ENCODE measurements at regions not wholly inside any gene's neighbourhood (a gene's known extent, or its start where the extent isn't known, plus 50 kb on each side); places are given as distances from the start of the nearest gene placed in this dataset.
"Not testable (repeated sequence)": the region's sequence is repeated elsewhere in the genome, so short reads cannot be mapped to it uniquely, and the experiment has no call there.

DNA sequence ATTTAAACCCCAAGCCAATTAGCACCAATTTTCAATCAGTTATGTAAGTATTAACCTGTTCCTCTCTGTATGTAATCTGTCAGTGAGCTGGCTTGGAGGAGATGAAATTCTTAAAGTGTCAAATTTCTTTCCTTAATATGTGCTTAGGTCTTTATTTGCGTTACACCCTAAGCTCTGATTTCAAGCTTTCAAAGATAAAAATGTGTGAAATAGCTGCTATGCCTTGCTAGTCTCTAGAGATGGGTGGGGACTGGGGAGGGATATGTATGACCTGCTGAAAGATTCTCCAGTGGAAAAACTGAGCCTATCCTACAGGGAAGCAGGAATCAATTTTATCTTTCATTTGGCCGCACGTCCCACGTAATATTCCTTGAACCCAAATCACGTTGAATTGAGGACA is 264.5 kb downstream of the RND3 start:
- DNase-seq (ENCODE audit: insufficient read length, low spot score) (no peak), FAIRE-seq (no peak)

DNA sequence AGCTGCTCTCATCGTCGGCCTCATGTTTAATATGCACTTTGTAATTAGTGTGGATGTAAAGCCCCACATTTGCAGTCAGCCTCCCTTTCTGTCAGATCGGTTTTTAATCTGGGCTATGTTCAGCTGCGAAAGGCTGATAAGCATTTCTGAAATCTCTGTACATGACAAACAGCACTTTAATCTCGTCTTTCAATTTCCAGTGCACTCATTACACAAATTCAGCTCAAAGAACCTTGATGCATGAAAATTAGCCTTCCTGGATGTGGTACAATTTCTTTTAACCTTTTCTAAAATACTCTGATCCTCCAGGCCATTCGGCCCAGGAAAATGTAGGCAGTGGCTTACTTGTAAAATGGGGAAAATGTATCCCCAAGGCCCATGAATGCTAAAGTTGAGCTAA is 265.1 kb downstream of the RND3 start:
- DNase-seq (ENCODE audit: insufficient read length, low spot score) = no peak
- FAIRE-seq = no peak

DNA sequence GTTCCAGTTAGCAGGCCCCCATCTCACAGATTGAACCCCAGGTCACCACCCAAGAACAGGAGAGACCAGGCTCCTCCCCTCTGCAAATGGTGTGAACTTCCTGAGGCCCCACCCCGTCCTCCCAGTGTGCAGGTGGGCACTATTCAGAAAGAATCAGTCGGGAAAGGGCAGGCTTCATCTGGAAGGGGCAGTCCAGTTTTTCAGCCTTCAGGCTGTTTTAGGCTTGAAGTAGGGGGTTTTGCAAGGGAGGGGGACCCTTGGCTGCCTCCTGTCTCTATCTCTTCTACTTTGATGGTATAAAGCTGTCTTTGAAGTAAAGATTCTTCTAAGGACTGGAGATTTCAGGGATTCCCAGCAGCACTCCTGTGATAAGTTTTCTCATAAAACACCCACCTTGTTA is 267.6 kb downstream of the RND3 start:
- FAIRE-seq = no peak

DNA sequence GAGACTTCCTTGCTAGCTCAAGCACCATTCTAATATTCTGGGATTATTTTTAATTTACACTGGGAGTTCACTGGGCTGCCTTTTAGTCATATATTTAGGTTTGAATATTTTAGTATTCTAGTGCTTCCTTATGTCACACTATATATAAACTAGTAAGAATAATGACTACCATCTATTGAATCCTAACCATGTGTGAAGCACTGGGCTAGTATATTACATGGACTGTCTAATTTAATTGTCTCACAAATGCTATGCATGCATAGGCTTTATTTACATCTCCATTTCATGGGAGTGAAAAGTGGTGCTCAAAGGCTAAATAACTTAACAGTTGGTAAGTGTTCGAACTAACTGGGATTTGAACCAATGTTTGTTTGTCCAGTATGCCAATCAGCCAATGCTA is 272.4 kb downstream of the RND3 start:
- DNase-seq (ENCODE audit: insufficient read length, low spot score) = no peak
- no peak for FAIRE-seq

More for the DNA sequence above, 267.6 kb downstream of the RND3 start:
- no peak for DNase-seq (ENCODE audit: insufficient read length, low spot score)

DNA sequence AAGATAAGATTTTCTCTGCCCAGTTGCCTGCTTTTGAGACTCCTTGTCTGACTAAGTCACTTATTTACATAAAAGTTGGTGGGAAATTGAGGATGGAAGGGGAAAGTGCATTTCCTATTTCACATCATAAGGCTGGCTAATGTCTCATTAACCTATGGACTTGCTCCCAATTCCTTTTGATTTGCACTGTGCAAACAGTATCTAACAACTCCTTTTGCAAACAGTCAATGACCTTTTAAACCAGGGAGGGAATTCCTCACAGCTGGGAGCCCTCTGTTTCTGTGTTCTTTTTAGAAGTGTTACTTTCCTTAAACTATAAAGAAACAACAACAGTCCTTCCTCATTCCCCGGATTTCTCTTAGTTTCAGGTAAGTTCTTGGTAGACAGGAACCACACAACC is 272.8 kb downstream of the RND3 start:
- FAIRE-seq (no peak), DNase-seq (ENCODE audit: insufficient read length, low spot score) (no peak)

DNA sequence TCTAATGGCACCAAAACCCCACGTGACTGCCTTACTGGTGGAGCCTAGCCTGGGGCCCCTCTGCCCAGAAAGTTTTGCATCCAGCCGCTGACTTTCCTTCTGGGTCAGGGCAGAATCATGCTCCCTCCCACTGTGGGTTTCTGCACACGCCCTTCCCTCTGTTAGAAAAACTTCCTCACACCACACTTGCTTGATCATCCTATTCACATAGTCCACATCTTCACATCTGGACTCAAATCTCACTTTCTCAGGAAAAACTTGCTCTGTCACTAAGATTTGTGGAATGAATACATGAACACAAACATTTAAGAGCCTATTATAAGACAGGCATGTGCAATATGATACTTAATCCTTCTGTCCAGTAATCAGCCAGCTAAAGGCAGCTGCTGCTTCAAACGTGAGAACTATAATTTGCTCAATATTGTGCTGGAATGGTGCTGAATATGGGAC is 274.7 kb downstream of the RND3 start:
- no peak for FAIRE-seq
- no peak for DNase-seq (ENCODE audit: insufficient read length, low spot score)

DNA sequence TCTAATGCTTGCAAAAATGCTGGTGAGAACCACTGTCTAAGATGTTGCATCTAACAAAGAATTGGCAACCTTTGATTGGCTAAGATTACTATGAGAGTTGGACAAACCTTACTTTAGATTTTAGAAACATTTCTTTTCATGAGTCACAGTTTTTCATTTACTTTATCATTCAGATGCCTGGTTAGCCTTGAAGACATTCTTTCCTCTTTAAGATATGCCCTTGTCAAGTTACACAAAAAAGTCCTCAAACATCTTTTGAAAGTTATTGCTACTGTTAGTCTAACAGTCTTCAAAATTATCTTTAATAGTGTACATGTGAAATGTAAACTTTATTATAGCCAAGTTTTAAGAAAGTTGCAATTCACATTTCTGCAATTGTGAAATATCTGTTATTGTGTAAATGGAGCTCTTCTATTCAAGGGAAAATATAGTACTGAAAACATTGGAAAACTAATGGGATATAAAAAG is 276.3 kb downstream of the RND3 start:
- no peak for DNase-seq (ENCODE audit: insufficient read length, low spot score)
- FAIRE-seq = no peak

DNA sequence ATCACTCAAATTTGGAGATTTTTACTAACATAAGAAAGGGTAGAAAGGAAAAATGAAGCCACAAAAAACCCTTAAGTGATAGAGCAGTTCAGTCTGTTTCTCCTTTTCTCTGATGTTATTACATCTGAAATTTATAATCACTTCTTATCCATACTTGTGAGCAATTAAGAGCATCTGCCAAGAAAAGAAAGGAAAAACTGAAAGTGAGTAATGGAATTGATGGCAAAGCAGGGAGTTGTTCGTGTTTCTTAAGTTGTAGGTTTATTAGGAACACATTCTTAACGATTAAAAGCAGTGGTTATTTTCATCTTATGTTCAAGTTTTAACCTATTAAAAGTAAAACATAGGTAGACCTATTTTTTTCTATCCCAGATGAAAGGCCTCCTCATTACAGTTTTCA is 277.7 kb downstream of the RND3 start:
- DNase-seq (ENCODE audit: insufficient read length, low spot score) = no peak
- FAIRE-seq = no peak

DNA sequence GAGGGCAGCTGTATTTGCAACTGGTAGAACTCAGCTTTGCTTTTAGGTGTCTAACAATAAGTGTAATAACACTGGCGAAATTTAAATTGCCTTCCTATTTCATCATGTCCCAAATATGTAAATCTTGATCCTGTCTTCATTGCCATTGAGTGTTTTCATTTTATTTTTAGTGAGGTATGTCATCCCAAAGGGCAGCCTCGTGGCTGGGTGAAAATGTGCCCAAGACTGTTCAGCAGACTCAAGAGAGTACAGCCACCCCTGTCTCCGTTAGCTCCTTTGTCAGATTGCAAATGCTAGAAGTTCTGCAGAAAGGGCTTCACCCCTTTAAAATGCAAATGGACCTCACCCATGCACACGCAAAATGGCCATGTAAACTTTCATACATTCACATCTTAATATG is 278.8 kb downstream of the RND3 start:
- DNase-seq (ENCODE audit: insufficient read length, low spot score) (no peak), FAIRE-seq (no peak)

DNA sequence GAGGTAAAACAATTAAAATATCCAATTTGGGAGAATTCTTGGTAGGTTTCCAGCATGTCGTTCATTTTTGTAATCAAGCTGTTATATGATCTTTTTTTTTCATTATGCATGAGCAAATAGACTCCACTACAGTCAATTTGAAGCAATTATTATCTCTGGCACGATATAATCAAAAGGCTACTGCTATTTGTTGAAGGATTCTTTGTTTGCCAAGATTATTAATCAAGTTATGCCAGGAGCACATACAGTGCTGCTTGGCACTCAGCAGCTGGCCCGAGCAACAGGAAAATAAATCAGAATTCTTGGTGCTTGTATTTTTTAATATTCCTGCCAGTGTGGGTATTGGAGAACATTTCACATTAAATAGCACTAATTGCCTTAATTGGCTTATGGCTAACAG is 279.5 kb downstream of the RND3 start:
- DNase-seq (ENCODE audit: insufficient read length, low spot score) = no peak
- FAIRE-seq = no peak

DNA sequence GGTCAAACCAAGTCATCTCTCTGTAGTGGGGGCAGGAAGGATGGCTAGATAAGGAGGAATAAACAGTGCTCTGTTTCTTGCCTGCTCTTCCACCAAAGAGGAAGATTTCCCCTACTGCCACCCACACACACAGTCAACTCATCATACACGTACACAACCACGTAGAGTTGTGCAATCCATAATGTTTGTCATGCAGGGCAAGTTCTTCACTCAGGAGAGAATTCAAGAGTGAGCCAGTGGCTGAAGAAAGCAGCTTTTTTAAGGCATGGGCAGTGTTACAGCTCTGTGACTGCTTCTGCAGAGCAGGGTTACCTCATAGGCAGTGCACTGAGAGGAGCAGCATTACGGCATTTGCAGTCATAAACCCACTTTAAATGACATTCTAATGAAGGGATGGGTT is 283.0 kb downstream of the RND3 start:
- DNase-seq (ENCODE audit: insufficient read length, low spot score) = no peak

DNA sequence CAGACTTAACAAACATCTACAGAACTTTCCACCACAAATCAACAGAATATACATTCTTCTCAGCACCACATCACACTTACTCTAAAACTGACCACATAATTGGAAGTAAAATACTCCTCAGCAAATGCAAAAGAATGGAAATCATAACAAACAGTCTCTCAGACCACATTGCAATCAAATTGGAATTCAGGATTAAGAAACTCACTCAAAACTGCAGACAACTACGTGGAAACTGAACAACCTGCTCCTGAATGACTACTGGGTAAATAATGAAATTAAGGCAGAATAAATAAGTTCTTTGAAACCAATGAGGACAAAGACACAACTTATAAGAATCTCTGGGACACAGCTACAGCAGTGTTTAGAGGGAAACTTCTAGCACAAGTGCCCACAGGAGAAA is 292.7 kb downstream of the RND3 start:
- FAIRE-seq; DNase-seq (ENCODE audit: insufficient read length, low spot score): not testable (repeated sequence)

More for the DNA sequence above, 283.0 kb downstream of the RND3 start:
- no peak for FAIRE-seq

DNA sequence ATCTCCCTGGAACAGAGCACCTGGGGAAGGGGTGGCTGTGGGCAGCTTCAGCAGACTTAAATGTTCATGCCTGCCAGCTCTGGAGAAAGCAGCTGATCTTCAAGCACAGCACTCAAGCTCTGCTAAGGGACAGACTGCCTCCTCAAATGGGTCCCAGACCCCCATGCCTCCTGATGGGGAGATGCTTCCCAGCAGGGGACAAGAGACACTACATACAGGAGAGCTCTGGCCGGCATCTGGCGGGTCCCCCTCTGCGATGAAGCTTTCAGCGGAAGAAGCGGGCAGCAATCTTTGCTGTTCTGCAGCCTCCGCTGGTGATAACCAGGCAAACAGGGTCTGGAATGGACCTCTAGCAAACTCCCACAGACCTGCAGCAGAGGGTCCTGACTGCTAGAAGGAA is 294.8 kb downstream of the RND3 start:
- DNase-seq (ENCODE audit: insufficient read length, low spot score) (no peak), FAIRE-seq (no peak)

DNA sequence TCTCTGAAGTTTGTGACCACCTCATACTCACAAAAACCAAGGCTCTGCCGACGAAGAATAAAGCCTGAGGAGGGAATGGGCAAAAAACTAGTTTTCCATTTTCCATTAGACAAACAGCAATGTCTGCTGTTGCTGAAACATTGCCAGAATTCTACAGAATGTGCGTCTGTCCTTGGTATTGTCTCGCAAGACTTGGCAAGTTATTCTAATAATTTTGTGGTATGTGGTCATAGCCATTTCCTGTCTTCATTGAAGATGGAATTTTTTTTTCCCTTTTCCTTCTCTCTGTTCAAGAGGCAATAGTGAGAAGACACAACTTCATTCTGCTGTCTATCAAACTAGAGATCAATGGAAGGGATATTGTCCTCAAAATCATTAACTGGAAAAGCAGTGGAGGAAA is 296.1 kb downstream of the RND3 start:
- no peak for FAIRE-seq

DNA sequence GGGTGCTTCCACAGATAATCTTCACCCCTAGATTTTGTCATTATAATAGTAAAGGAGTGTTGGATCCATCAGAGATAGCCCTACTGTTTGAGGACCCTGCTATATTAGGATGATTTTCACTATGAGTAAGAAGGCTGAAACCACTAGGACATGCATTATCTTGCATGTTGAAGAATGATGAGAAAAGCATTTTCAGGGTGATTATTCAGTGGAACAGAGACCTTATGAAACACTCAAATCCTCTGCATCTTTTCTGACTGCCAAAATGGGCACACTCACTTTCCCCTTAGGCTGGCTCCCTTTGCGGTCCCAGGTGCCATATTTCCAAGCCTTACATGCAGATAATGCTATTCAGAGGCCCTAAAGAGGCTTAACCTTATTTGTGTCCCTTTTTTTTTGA is 296.9 kb downstream of the RND3 start:
- no peak for FAIRE-seq
- DNase-seq (ENCODE audit: insufficient read length, low spot score) = no peak

More for the DNA sequence above, 296.1 kb downstream of the RND3 start:
- DNase-seq (ENCODE audit: insufficient read length, low spot score) = no peak

DNA sequence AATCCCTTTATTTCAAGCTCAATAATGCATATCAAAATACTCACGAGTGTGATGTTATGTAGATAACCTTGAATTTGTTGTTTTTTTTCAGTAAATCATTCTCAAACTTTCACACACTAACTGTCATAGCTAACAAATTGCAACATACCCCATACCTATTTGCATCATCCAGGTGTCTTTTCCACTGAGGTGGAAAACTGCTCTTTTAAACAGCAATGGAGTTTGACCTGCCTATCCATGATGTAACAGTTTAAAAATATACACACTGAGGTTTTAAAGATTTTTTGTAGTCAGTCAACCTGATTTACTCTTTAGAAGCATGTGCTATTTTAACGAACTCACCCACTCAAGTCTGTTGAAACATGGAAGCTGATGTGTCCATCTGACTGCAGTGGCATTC is 298.7 kb downstream of the RND3 start:
- DNase-seq (ENCODE audit: insufficient read length, low spot score) (no peak), FAIRE-seq (no peak)

DNA sequence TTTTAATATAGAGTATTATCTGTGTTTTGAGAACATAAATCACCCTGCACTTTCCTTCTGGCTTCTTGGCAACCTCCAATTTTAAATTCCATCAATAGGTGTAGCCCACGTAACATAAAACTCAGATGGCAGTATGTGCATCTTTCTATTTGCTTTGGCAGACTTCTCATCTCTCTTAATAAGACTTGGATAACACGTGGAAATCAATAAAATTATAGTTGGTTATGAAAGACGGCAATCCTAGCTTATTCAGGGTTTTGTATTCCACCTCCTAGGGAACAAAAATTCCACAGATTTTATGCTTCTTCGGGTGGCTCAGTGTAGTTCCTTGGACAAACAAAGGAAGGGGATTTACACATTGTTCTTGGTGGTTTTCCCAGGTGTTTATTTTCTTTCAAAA is 299.3 kb downstream of the RND3 start:
- DNase-seq (ENCODE audit: insufficient read length, low spot score) = no peak
- no peak for FAIRE-seq

DNA sequence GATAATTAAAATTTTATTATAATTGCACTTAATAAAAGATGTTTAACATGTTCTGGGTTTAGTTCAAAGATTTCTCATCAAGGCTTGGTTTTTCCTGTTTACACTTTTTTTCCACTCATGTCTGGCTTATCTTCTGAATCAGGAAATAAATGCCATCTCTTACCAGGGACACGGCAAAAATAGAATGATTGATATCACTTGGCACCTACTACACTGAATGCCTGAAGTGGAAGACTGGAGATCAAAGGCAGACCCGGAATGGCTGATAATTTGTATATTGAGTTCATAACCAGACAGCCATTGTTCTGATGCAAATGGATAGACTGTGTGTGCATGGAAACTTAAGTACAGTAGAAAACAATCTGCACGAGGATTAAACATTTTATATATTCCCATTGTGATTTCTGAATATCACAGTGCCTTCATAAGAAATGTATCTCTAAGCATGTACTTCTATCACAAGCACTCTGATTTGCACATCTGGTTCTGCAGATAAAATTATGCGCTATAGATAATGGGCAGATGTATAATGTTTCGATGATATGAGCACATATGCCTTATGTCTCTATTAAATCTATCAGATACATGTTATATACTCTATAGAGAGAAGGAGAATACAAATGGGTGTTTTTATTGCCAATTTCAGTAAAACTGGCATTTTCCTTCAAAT is 304.8 kb downstream of the RND3 start:
- no peak for FAIRE-seq
- no peak for DNase-seq (ENCODE audit: insufficient read length, low spot score)

DNA sequence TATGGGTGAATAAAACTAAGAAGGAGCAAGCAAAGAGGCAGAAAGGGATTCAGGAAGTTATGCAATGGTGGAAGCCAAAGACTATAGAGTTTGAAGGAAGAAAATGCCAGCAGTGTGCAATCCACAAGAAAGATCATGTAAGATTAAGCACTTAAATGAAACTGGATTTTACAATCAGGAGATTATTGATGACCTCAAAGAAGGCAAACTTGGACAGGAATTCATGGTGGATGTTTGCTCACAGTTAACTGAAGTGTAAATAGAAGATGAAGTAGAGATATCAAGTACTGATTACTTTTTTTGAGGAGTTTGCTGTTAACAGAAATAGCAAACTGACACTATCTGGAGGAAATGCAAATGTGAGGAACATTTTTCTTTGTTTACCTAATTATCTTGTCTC is 308.9 kb downstream of the RND3 start:
- FAIRE-seq (no peak), DNase-seq (ENCODE audit: insufficient read length, low spot score) (no peak)

DNA sequence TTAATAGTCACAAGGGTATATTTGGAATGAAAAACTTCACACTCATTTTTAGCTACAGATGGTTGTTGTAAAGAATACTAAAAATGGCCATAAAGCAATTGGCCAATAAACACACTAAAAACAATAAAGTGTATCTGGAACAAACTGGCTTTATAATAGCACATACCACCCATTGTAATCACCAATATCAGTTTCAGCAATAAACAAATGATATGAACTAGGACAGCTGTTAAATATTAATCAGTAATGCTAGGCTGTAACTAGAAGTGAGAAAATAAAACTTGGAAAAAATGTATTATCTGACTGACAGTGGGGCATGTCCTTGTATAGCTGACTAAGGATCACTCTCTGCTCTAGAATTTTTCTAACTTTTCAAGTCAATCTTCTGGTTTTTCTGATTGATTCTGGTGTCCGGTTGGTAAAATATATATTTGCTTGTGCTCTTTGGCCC is 312.5 kb downstream of the RND3 start:
- FAIRE-seq (no peak), DNase-seq (ENCODE audit: insufficient read length, low spot score) (no peak)

DNA sequence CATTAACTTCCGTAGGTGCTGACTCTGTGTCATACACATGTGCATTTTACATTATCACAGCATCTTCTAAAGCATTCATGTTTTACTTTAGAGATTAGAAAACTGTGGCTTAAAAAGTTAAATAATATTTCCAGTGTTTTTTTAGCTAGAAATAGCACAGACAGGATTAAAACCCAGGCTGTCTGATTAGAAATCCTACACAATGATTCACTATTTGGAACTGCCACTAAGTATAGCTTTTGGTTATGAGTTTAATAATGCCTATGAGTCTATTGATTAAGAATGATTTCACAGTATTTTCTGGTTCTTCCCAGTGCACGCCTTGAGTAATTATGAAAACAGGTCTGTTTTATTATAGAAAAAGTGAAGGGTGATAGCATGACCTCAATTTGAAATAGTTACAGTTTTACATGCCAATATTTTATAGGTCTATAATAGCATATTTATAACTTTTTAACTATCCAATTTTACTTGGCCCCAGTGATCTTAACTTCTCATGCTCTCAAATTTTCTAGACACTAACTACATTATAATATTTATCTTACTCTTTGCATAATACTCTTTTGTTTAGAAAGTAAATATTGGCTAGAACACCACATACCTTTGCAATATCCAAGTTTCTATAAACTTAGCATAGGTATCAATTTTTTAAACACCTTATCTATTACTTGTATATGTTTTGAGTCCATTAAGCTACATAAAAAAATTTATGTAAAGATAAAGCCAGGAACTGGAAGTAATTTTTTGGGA is 313.2 kb downstream of the RND3 start:
- FAIRE-seq = no peak
- no peak for DNase-seq (ENCODE audit: insufficient read length, low spot score)

DNA sequence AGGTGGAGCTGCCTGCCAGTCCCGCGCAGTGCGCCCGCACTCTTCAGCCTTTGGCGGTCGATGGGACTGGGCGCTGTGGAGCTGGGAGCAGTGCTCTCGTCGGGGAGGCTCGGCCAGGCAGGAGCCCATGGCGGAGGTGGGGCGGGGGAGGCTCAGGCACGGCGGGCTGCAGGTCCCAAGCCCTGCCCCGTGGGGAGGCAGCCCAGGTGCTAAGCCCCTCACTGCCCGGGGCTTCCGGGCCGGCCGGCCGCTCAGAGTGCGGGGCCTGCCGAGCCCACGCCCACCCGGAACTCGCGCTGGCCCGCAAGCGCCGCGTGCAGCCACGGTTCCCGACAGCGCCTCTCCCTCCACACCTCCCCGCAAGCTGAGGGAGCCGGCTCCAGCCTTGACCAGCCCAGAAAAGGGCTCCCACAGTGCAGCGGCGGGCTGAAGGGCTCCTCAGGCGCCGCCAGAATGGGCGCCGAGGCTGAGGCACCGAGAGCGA is 316.4 kb downstream of the RND3 start:
- DNase-seq (ENCODE audit: insufficient read length, low spot score) (no peak), FAIRE-seq (no peak)

Measured in GM19239 (cell line).